HG03378 (cell line): ENCODE measurements at regions not wholly inside any gene's neighbourhood (a gene's known extent, or its start where the extent isn't known, plus 50 kb on each side); places are given as distances from the start of the nearest gene placed in this dataset.

ENCODE experiments used
- ATAC-seq: cut with Tn5 transposase; IDR thresholded peaks from one replicate; pipeline ENCODE4 v1.9.1; 2021; ENCODE audit warnings: mild to moderate bottlenecking, moderate library complexity; ENCODE audit not compliant: unreplicated experiment

GRCh38 chr1:63033211-63033610 is 249.3 kb downstream of the ATG4C start:
- no peak for ATAC-seq

DNA sequence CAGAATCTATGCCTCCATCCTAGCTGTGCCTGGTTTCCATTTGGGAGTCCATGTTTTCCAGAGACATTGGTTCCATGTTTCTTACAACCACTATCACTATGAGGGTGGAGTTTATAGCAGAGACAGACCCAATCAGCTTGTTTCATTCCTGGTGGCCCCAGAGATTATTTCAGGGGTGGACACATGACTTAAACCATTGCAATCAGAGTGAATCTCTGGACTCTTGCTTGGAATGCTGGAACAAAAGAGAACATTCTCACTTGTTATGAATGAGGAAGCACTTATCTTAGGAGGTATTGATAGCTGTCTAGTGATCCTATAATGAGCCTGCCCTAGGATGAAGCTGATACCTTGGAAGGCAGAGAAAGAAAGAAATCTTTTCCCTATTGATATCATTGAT is 250.3 kb downstream of the ATG4C start:
- no peak for ATAC-seq

- ATAC-seq: no peak
Observed at GRCh38 chr1:63038586-63038985, 254.7 kb downstream of the ATG4C start.

- no peak for ATAC-seq
Observed at GRCh38 chr1:63041660-63042059, 257.7 kb downstream of the ATG4C start.

- ATAC-seq: no peak
Observed at GRCh38 chr1:63042278-63042677, 258.3 kb downstream of the ATG4C start.

GRCh38 chr1:63046539-63046938 is 262.6 kb downstream of the ATG4C start:
- no peak for ATAC-seq

- ATAC-seq: no peak
Observed at GRCh38 chr1:63049135-63049534, 265.2 kb downstream of the ATG4C start.

DNA sequence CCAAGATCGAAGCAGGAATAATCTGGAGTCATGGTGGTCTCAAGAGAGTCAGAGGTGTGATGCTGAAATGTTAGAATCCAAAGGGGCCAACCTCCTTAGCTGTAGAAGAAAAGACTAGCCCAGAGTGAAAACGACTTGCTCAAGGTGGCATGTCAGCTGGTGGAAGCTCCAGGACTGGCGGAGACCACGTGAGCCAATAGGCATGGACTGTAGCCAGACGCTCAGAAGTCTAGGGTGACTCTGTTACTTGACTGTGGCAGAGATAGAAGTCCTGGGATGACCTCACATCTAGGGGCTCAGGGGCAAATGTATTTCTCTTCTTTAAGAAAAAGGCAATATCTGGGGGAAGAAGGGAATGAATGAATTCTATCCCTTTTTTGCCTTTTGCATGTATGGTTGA is 267.4 kb downstream of the ATG4C start:
- no peak for ATAC-seq

DNA sequence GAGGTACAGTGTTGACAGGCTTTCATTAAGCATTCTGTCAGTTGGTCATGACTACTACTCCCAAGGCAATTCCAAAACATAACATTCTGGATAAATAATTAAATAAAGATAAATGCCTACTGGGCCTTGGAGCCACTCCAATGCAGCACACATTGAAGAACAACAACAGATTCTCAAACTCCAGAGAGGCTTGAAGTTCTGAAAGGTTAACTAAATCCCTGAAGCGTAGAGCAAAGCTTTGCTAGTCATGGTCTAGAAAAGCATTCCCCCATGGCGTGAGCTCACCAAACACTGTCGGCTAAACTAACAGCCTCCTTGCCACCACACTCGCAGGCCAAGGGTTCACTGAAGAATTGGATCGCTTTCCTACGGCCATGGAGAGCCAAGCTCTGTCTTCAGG is 268.0 kb downstream of the ATG4C start:
- ATAC-seq: no peak

- no peak for ATAC-seq
Observed at GRCh38 chr1:63054184-63054583, 268.2 kb upstream of the FOXD3 start.

GRCh38 chr1:63063367-63063766 is 259.0 kb upstream of the FOXD3 start:
- no peak for ATAC-seq

- ATAC-seq: no peak
Observed at GRCh38 chr1:63064135-63064534, 258.2 kb upstream of the FOXD3 start.

- ATAC-seq: no peak
Observed at GRCh38 chr1:63068626-63069025, 253.7 kb upstream of the FOXD3 start.

DNA sequence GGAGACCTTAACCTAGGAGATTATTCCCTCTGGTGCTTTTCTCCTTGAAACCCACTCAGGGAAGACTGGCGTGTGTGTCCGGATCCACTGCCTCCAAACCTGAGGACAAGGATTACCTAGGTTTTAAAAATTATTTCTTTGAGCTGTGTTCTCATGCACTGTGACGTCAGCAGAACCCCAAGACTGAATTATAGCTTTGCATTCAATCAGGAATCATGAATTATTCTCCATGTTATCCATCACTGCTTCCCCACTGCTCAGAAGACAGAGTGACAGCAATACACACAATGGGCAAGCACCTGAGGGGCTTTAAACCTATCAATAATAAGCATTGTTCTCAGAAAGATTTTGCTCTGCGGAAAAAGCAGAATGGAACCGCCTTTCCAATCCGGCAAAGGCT is 253.2 kb upstream of the FOXD3 start:
- ATAC-seq: no peak

- ATAC-seq: no peak
Observed at GRCh38 chr1:63073309-63074306, 248.8 kb upstream of the FOXD3 start.

GRCh38 chr1:63074321-63074720 is 248.0 kb upstream of the FOXD3 start:
- ATAC-seq: no peak

DNA sequence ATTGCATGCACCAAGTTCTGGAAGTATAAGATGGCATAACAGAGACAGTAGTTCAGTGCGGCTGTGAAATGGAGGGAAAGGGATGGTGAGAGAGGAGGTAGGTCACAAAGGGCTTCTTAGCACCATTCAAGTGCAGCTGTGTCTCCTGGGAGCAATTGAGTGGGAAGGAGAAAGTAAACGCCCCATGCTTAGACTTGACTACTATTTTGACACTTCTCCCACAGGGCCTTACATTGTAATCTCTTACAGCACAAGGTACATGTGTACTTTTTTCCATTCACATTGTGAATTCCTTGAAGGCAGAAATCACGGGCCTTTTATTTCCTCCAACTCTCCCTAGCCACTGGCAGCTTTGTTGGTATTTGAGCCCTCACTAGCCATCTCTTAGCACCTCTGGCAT is 239.6 kb upstream of the FOXD3 start:
- ATAC-seq: no peak

- no peak for ATAC-seq
Observed at GRCh38 chr1:63087966-63088365, 234.4 kb upstream of the FOXD3 start.

- no peak for ATAC-seq
Observed at GRCh38 chr1:63099188-63099587, 223.2 kb upstream of the FOXD3 start.

GRCh38 chr1:63101336-63101735 is 221.0 kb upstream of the FOXD3 start:
- no peak for ATAC-seq

DNA sequence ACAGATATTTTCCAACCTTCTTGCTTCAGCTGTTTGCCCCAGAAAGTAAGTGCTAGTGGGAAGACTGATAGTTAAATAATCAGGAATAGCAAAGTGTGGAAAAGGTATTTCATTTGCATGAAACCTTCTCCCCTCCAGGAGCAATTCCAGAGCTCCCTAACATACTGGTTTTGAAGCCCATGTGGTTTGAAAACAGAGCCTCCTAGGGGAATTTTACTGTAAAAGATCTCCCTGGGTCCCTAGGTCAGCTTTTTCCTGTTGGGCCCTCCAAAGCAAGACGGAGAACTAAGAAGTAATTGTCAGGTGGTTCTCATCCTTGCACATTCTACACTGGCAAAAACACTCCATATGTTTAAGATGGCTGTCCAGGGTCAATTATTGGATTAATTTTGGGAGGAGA is 218.7 kb upstream of the FOXD3 start:
- no peak for ATAC-seq

DNA sequence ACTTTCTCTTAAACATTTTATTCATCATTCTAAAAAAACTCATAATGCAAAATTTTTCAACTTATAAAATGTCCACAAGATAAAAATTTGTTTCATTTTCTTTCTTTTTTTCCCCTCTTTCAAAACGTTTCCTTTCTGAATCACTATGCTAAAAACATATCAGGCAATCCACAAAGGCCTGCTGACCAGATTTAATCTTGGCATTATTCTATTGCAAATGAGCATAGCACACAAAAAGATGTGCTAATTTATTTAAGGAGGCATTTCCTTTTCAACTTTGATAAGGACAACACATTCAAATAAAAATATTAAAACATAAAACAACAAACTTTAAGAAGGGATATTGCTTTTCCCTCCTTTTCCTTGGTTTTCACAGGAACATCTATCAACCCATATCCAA is 215.3 kb upstream of the FOXD3 start:
- no peak for ATAC-seq

- ATAC-seq: no peak
Observed at GRCh38 chr1:63108206-63108605, 214.2 kb upstream of the FOXD3 start.
